ENCODE measurements at regions not wholly inside any gene's neighbourhood (a gene's known extent, or its start where the extent isn't known, plus 50 kb on each side); places are given as distances from the start of the nearest gene placed in this dataset.
A peak's percentile ranks its signal among the peaks of the same experiment; 100 is the strongest.
"Not testable (repeated sequence)": the region's sequence is repeated elsewhere in the genome, so short reads cannot be mapped to it uniquely, and the experiment has no call there.

DNA sequence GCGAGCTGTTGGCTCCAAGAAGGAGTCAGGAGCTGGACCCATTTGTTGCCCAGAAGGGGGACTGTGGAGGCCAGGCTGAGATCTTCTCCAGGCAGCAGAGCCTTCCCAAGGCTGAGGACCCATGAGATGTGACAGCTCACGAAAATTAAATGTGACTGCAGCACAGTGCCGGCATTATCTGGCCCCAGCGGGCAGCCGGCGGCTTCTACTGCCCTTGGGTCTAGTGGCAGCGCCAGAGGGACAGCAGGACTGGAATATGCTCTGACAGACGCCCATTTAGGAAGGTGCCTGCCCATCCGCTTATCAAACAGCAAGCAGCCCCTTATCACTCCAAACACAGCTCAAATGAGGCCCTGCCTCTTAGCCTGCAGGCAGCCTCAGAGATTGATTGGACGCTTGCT lies 122.9 kb upstream of the LYZL2 start:
- no peaks in the 10 kb centered on the region for H3K36me3 Mint-ChIP-seq (ENCODE audit: low read depth)
- H3K27ac Mint-ChIP-seq, result no peak overlapping the region
- H3K4me1 Mint-ChIP-seq, result peaks cover 22% of the 10 kb centered on the region
- no peak for ATAC-seq (replicated peaks)
- peaks cover 12% of the 10 kb centered on the region for H3K27me3 Mint-ChIP-seq
- no peaks in the 10 kb centered on the region for H3K9me3 Mint-ChIP-seq
- no peak overlapping the region for H3K4me3 Mint-ChIP-seq

GRCh38 chr10:30751678-30752331 lies 122.3 kb upstream of the LYZL2 start:
- ATAC-seq (replicated peaks), result no peak
- Mint-ChIP-seq H3K4me1 (peaks cover 27% of the 10 kb centered on the region), H3K36me3 (ENCODE audit: low read depth) (no peaks in the 10 kb centered on the region)

GRCh38 chr10:30750971-30751677 lies 121.6 kb upstream of the LYZL2 start:
- H3K4me1 Mint-ChIP-seq, result peaks cover 27% of the 10 kb centered on the region
- no peaks in the 10 kb centered on the region for H3K36me3 Mint-ChIP-seq (ENCODE audit: low read depth)
- peaks cover 12% of the 10 kb centered on the region for H3K27me3 Mint-ChIP-seq
- peak overlapping the region; percentile 36 for H3K4me3 Mint-ChIP-seq
- no peak overlapping the region for H3K27ac Mint-ChIP-seq
- no peaks in the 10 kb centered on the region for H3K9me3 Mint-ChIP-seq
- peak; percentile 49 for ATAC-seq (replicated peaks)

More at GRCh38 chr10:30751678-30752331, 122.3 kb upstream of the LYZL2 start:
- Mint-ChIP-seq H3K9me3 (no peaks in the 10 kb centered on the region), H3K27me3 (peaks cover 12% of the 10 kb centered on the region), H3K4me3 (peak overlapping the region; percentile 36), H3K27ac (no peak overlapping the region)

DNA sequence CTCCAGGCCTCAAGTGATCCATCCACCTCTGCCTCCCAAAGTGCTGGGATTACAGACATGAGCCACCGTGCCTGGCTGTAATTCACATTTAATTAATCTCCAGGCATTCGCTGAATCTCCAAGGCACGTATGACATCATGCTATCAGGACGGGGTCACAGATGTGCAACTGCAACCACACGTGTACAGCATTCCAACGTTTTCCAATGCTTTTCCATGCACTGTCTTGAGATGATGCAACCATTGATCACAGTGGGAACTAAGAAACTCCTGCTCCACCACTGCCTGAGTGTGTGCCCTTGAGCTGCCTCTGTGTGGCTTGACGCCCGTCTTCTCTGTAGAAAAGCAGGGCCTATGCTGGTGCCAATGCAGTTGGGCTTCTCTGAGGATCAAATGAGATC lies 119.8 kb upstream of the LYZL2 start:
- H3K4me3 Mint-ChIP-seq, result no peak overlapping the region
- no peaks in the 10 kb centered on the region for H3K36me3 Mint-ChIP-seq (ENCODE audit: low read depth)
- H3K27me3 Mint-ChIP-seq, result peaks cover 12% of the 10 kb centered on the region
- H3K27ac Mint-ChIP-seq, result no peak overlapping the region
- ATAC-seq (replicated peaks), result no peak
- H3K4me1 Mint-ChIP-seq, result peaks cover 27% of the 10 kb centered on the region
- no peaks in the 10 kb centered on the region for H3K9me3 Mint-ChIP-seq

- peaks cover 27% of the 10 kb centered on the region for H3K4me1 Mint-ChIP-seq
- no peaks in the 10 kb centered on the region for H3K9me3 Mint-ChIP-seq
- no peak for ATAC-seq (replicated peaks)
- H3K36me3 Mint-ChIP-seq (ENCODE audit: low read depth), result no peaks in the 10 kb centered on the region
- H3K4me3 Mint-ChIP-seq, result peak overlapping the region; percentile 34
- peaks cover 15% of the 10 kb centered on the region for H3K27me3 Mint-ChIP-seq
- H3K27ac Mint-ChIP-seq, result peak overlapping the region; percentile 44
These were observed 118.8 kb upstream of the LYZL2 start for GRCh38 chr10:30748152-30748973.

DNA sequence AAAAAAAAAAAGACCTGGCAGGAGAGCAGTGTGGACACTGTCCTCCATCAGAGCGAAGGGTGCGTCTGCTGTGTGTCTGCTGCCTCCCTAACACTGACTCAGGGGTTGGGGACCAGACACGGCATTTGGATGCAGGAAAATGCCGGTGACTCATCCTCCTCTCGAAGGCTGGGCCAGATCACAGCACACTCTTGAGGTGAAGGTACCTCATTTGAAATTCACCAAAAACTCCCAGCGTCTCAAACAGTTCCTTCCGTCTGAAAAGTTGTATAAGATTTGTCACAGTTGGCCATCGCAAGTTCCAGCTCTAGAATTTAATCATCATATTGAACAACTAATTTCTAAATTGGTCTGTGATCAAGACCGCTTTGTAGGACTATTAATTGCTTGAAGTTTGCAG lies 118.1 kb upstream of the LYZL2 start:
- H3K4me3 Mint-ChIP-seq, result peak overlapping the region; percentile 34
- no peaks in the 10 kb centered on the region for H3K36me3 Mint-ChIP-seq (ENCODE audit: low read depth)
- H3K27me3 Mint-ChIP-seq, result peaks cover 19% of the 10 kb centered on the region
- no peaks in the 10 kb centered on the region for H3K9me3 Mint-ChIP-seq
- ATAC-seq (replicated peaks), result peak; percentile 96
- H3K27ac Mint-ChIP-seq, result peak overlapping the region; percentile 44
- peaks cover 29% of the 10 kb centered on the region for H3K4me1 Mint-ChIP-seq

- ATAC-seq (replicated peaks), result no peak
- Mint-ChIP-seq H3K27ac (no peak overlapping the region), H3K4me3 (peak overlapping the region; percentile 34), H3K4me1 (peaks cover 32% of the 10 kb centered on the region), H3K27me3 (peaks cover 15% of the 10 kb centered on the region), H3K9me3 (no peaks in the 10 kb centered on the region), H3K36me3 (ENCODE audit: low read depth) (no peaks in the 10 kb centered on the region)
These were observed 116.4 kb upstream of the LYZL2 start for GRCh38 chr10:30745953-30746352.

- Mint-ChIP-seq H3K36me3 (ENCODE audit: low read depth) (no peaks in the 10 kb centered on the region), H3K9me3 (no peaks in the 10 kb centered on the region), H3K4me1 (peaks cover 25% of the 10 kb centered on the region), H3K27ac (no peak overlapping the region), H3K4me3 (no peak overlapping the region), H3K27me3 (peaks cover 10% of the 10 kb centered on the region)
- no peak for ATAC-seq (replicated peaks)
These were observed 114.6 kb upstream of the LYZL2 start for GRCh38 chr10:30744106-30744505.

DNA sequence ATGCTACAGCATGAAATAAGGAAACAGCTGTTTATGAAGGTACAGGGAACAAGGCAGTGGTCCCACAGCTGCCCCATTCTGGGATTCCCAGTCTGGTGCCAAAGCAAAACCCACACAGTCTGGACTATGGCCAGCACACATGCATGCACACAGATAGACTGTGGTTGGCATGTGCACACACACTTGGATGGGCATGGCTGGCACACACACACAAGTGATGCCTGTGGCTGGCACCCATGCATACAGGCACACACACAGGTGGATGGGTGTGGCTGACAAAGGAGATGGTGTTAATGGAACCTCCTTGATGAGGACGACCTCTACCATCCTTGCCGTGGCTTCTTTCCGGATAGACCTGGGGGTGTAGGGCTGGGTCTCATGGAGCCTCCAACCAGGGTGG lies 114.0 kb upstream of the LYZL2 start:
- Mint-ChIP-seq H3K9me3 (no peaks in the 10 kb centered on the region), H3K4me1 (peaks cover 25% of the 10 kb centered on the region), H3K36me3 (ENCODE audit: low read depth) (no peaks in the 10 kb centered on the region), H3K4me3 (no peak overlapping the region), H3K27me3 (peaks cover 10% of the 10 kb centered on the region), H3K27ac (no peak overlapping the region)
- no peak for ATAC-seq (replicated peaks)

GRCh38 chr10:30742471-30742870 lies 112.9 kb upstream of the LYZL2 start:
- Mint-ChIP-seq H3K4me3 (peak overlapping the region; percentile 14), H3K9me3 (no peaks in the 10 kb centered on the region), H3K36me3 (ENCODE audit: low read depth) (no peaks in the 10 kb centered on the region), H3K27ac (peak overlapping the region; percentile 32), H3K27me3 (peaks cover 10% of the 10 kb centered on the region), H3K4me1 (peaks cover 17% of the 10 kb centered on the region)
- ATAC-seq (replicated peaks), result peak; percentile 54

DNA sequence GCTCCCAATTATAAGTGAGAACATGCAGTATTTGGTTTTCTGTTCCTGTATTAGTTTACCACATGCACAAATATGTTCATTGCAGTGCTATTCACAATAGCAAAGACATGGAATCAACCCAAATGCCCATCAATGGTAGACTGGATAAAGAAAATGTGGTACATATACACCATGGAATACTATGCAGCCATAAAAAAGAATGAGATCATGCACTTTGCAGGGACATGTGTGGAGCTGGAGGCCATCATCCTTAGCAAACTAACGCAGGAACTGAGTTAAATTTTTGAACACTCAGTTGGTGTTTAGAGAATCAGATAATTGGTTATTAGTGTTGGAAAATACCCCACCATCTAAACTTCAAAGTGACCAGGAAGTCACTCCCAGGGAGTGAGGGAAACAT lies 111.2 kb upstream of the LYZL2 start:
- not testable (repeated sequence) for ATAC-seq (replicated peaks); H3K36me3 Mint-ChIP-seq (ENCODE audit: low read depth); H3K9me3 Mint-ChIP-seq; H3K27ac Mint-ChIP-seq; H3K4me3 Mint-ChIP-seq
- Mint-ChIP-seq H3K27me3 (peaks cover 15% of the 10 kb centered on the region), H3K4me1 (peaks cover 16% of the 10 kb centered on the region)

DNA sequence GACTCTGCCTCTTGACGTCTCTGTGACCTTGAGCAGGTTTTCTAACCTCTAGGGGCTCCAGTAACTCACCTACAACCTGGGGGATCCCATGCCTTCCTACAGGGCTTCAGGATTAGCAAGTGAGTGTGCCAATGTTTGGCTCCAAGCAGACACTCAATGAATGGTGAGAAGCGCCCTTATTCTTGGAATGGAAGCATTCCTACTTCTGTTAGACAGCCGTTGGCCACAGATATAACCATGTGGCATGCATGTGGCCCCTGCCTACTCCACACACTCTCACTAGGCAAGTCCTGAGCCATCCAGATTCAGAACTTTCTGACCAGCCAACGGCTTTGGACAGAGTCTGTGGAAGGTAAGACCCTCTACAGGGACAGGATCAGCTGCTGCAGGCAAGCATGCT lies 108.9 kb upstream of the LYZL2 start:
- Mint-ChIP-seq H3K36me3 (ENCODE audit: low read depth) (no peaks in the 10 kb centered on the region), H3K27ac (peak overlapping the region; percentile 22), H3K4me3 (no peak overlapping the region), H3K27me3 (peaks cover 12% of the 10 kb centered on the region), H3K9me3 (no peaks in the 10 kb centered on the region), H3K4me1 (peaks cover 16% of the 10 kb centered on the region)
- no peak for ATAC-seq (replicated peaks)

DNA sequence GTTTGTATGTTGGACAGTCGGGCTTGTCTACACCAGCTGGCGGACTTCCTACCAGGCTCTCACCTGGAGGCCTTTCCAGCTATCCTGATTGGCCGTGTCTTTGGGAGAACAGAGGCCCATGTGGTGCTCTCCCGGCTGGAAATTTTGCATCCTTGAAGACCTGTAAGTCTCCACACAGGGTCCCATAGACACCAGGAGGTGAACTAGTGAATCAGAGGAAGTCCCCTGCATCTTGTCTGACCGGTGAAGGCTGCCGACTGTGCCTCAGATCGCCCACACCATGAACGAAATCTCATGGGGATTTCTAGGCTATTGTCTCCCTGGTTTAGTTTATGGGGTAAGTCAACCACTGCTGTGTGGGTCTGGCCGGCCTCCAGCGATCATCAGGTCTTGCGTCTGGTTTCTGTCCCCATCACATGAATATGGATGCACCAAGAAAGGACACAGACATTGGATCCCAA lies 108.4 kb upstream of the LYZL2 start:
- Mint-ChIP-seq H3K9me3 (no peaks in the 10 kb centered on the region), H3K4me3 (no peak overlapping the region), H3K36me3 (ENCODE audit: low read depth) (no peaks in the 10 kb centered on the region), H3K27ac (peak overlapping the region; percentile 22), H3K27me3 (peaks cover 11% of the 10 kb centered on the region), H3K4me1 (peaks cover 16% of the 10 kb centered on the region)
- ATAC-seq (replicated peaks), result peak; percentile 47

DNA sequence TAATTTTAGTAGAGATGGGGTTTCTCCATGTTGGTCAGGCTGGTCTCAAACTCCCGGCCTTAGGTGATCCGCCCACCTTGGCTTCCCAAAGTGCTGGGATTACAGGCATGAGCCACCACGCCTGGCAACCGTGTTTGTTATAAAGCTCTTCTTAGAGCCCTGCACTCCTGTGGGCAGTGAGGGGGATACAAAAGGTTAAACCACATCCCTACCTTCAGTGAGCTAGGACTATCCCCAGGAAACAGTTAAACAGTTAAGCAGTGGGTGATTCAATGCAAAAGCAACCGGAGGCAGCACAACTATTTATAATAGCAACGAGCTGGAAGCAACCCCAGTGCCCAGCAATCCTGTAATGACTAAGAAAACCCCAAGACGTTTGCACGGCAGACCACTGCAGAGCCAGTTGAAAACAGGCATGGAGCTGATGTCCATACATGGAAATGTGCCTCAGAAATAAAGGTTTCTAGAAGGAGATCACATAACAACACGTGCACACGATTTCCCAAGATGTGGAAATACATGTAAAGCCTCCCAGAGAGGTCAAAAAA lies 107.2 kb upstream of the LYZL2 start:
- Mint-ChIP-seq H3K4me3 (peak overlapping the region; percentile 59), H3K4me1 (peaks cover 4% of the 10 kb centered on the region)

More for the DNA sequence above, 107.2 kb upstream of the LYZL2 start:
- Mint-ChIP-seq H3K9me3 (no peaks in the 10 kb centered on the region), H3K27ac (peak overlapping the region; percentile 91), H3K36me3 (ENCODE audit: low read depth) (no peaks in the 10 kb centered on the region), H3K27me3 (peaks cover 5% of the 10 kb centered on the region)
- peak; percentile 92 for ATAC-seq (replicated peaks)

All from activated T-helper 17 cell treated with anti-CD3 and anti-CD28 coated beads, Interleukin-2, amount 50 U/mL, for 72 hours (primary cell).